IMR-90 (cell line): ENCODE measurements at regions not wholly inside any gene's neighbourhood (a gene's known extent, or its start where the extent isn't known, plus 50 kb on each side); places are given as distances from the start of the nearest gene placed in this dataset.
A peak's percentile ranks its signal among the peaks of the same experiment; 100 is the strongest.

ENCODE experiments used
- ATAC-seq: fragments of 200-7000 bp; cut with Tn5 transposase; 2 replicates; pipeline ENCODE4 v1.9.1; 2020; ENCODE audit warnings: low read depth, mild to moderate bottlenecking, moderate library complexity
- BruUV-seq: library from RNA; stranded (reverse); fragments of 400-500 nt; replicated peaks from 2 replicates; lab custom pipeline; 2021; lab: Mats Ljungman, UMichigan
- CTCF ChIA-PET: fragments of 300-600 bp; formaldehyde crosslinking; extraction: SDS; loops from one replicate; lab custom pipeline; 2021; ENCODE audit warnings: antibody characterized with exemption; lab: Yijun Ruan, JAX
- POLR2A ChIA-PET: fragments of 300-600 bp; sonication (Branson Sonifier 250); formaldehyde crosslinking; loops from one replicate; lab custom pipeline; 2022; ENCODE audit warnings: antibody characterized with exemption; ENCODE audit not compliant: unreplicated experiment; lab: Charles Lee
- DNase-seq: peaks from one replicate; pipeline ENCODE4 v3.0.0; 2013
- H2AFZ ChIP-seq: replicated peaks from 2 replicates; pipeline ENCODE3; 2013; ENCODE audit warnings: low read length, mild to moderate bottlenecking; ENCODE audit not compliant: poor library complexity
- H2AK5ac ChIP-seq: 2 replicates; pipeline ENCODE4 v1.6.1; 2013; ENCODE audit warnings: low read depth, low read length, inconsistent platforms
- H2AK9ac ChIP-seq: replicated peaks from 2 replicates; pipeline ENCODE3; 2013; ENCODE audit warnings: mild to moderate bottlenecking, low read depth, low read length, moderate library complexity; ENCODE audit not compliant: poor library complexity
- H2BK120ac ChIP-seq: 2 replicates; pipeline ENCODE4 v1.6.1; 2013; ENCODE audit warnings: low read depth, low read length, inconsistent platforms
- H2BK15ac ChIP-seq: 3 replicates; pipeline ENCODE4 v1.6.1; 2013; ENCODE audit warnings: low read depth, low read length, inconsistent platforms
- H2BK20ac ChIP-seq: 2 replicates; pipeline ENCODE4 v1.6.1; 2013; ENCODE audit warnings: low read depth, mild to moderate bottlenecking, inconsistent platforms, low read length, moderate library complexity
- H2BK5ac ChIP-seq: 2 replicates; pipeline ENCODE4 v1.6.1; 2013; ENCODE audit warnings: mild to moderate bottlenecking, low read depth, low read length, inconsistent platforms; ENCODE audit not compliant: poor library complexity, severe bottlenecking
- H3K14ac ChIP-seq: replicated peaks from 2 replicates; pipeline ENCODE4 v1.6.1; 2013; ENCODE audit warnings: low read depth, low read length, inconsistent platforms
- H3K18ac ChIP-seq: 2 replicates; pipeline ENCODE4 v1.6.1; 2013; ENCODE audit warnings: low read depth, low read length, control low read depth
- H3K23ac ChIP-seq: 2 replicates; pipeline ENCODE4 v1.6.1; 2013; ENCODE audit warnings: low read depth, low read length, inconsistent platforms
- H3K27ac ChIP-seq: 2 replicates; pipeline ENCODE4 v1.5.1; 2013; ENCODE audit warnings: mild to moderate bottlenecking, control low read depth, low read length; ENCODE audit not compliant: insufficient read depth
- H3K27me3 ChIP-seq: 2 replicates; pipeline ENCODE4 v1.6.1; 2013; ENCODE audit warnings: low read length; ENCODE audit not compliant: control insufficient read depth, insufficient read depth
- H3K36me3 ChIP-seq: 2 replicates; pipeline ENCODE4 v1.6.1; 2013; ENCODE audit warnings: low read length, mixed read lengths; ENCODE audit not compliant: control insufficient read depth, insufficient read depth
- H3K4ac ChIP-seq: 2 replicates; pipeline ENCODE4 v1.6.1; 2013; ENCODE audit warnings: low read depth, low read length, inconsistent platforms
- H3K4me1 ChIP-seq: 2 replicates; pipeline ENCODE4 v1.6.1; 2013; ENCODE audit warnings: low read length, mixed read lengths; ENCODE audit not compliant: control insufficient read depth, insufficient read depth
- H3K4me2 ChIP-seq: 2 replicates; pipeline ENCODE4 v1.6.1; 2013; ENCODE audit warnings: low read depth, mild to moderate bottlenecking, control low read depth, low read length, moderate library complexity
- H3K4me3 ChIP-seq: 2 replicates; pipeline ENCODE4 v1.5.1; 2013; ENCODE audit warnings: low read depth, mild to moderate bottlenecking, control low read depth, low read length, moderate library complexity; ENCODE audit not compliant: insufficient read depth
- H3K56ac ChIP-seq: 2 replicates; pipeline ENCODE4 v1.6.1; 2013; ENCODE audit warnings: low read length, inconsistent platforms; ENCODE audit not compliant: insufficient read depth; ENCODE audit errors: extremely low read depth
- H3K79me1 ChIP-seq, 2 experiments: 2 replicates each; pipeline ENCODE4 v1.6.1; 2013; ENCODE audit warnings: low read length in 2 of 2, inconsistent platforms in 1 of 2, low read depth in 1 of 2
- H3K9ac ChIP-seq: 2 replicates; pipeline ENCODE4 v1.6.1; 2013; ENCODE audit warnings: low read depth, low read length, control low read depth
- H3K9me1 ChIP-seq: 2 replicates; pipeline ENCODE4 v1.6.1; 2013; ENCODE audit warnings: low read length, inconsistent platforms; ENCODE audit not compliant: insufficient read depth
- H3K9me3 ChIP-seq: 2 replicates; pipeline ENCODE4 v1.6.1; 2013; ENCODE audit warnings: low read length; ENCODE audit not compliant: control insufficient read depth, insufficient read depth
- H4K20me1 ChIP-seq: 2 replicates; pipeline ENCODE4 v1.6.1; 2013; ENCODE audit warnings: low read length, inconsistent platforms; ENCODE audit not compliant: insufficient read depth
- H4K5ac ChIP-seq: 2 replicates; pipeline ENCODE4 v1.6.1; 2013; ENCODE audit warnings: mild to moderate bottlenecking, low read depth, low read length, control low read depth
- H4K8ac ChIP-seq, 2 experiments: 2 replicates each; pipeline ENCODE4 v1.6.1; 2013; ENCODE audit warnings: low read depth in 2 of 2, low read length in 2 of 2, control low read depth in 1 of 2, inconsistent platforms in 1 of 2
- H4K91ac ChIP-seq: 2 replicates; pipeline ENCODE4 v1.6.1; 2013; ENCODE audit warnings: low read depth, low read length, inconsistent platforms; ENCODE audit not compliant: insufficient read depth
- CTCF ChIP-seq: conservative IDR thresholded peaks from 2 replicates; pipeline ENCODE4 v1.5.1; 2012; ENCODE audit warnings: mild to moderate bottlenecking, low read depth, low read length, improper control_type of control experiment
- MAFK ChIP-seq: IDR thresholded peaks from 2 replicates; pipeline ENCODE4 v1.6.1; 2012; ENCODE audit warnings: low read depth, low read length, improper control_type of control experiment
- RCOR1 ChIP-seq: IDR thresholded peaks from 2 replicates; pipeline ENCODE4 v1.6.1; 2012; ENCODE audit warnings: mild to moderate bottlenecking, low read length, improper control_type of control experiment; ENCODE audit not compliant: insufficient replicate concordance
- WGBS, 2 experiments: methylation state at CpG; one replicate each; pipeline versions ENCODE4 v1.1.5 to v1.1.7; 2013; ENCODE audit warnings: missing lambda C conversion rate in 2 of 2; ENCODE audit not compliant: insufficient read length in 1 of 2; ENCODE audit errors: extremely low coverage in 2 of 2; 5-methylcytosine and 5-hydroxymethylcytosine counted together
- dilution Hi-C: fragments of 300-500 bp; cut with HindIII; formaldehyde crosslinking; loops from one replicate; pipeline ENCODE4 v1.14.3; 2018; ENCODE audit warnings: low sequenced_read_pairs; ENCODE audit not compliant: unreplicated experiment
- in situ Hi-C: fragments of 300-500 bp; cut with MboI; formaldehyde crosslinking; loops from 3 replicates; pipeline ENCODE4 v1.14.3; 2019; ENCODE audit warnings: low sequenced_read_pairs, inconsistent platforms, mixed read lengths
- intact Hi-C: fragments of 100-400 bp; cut with micrococcal nuclease; formaldehyde crosslinking; loops from 2 replicates; pipeline ENCODE4 v1.10.0; 2022

GRCh38 chr6:143595251-143596036, 82.3 kb upstream of the PHACTR2 start:
- no CpG with 5 or more reads among the region's 5 CpGs for WGBS, 2 experiments
- DNase-seq: no peak

More at GRCh38 chr6:143595251-143596036, 82.3 kb upstream of the PHACTR2 start:
- Histone ChIP-seq H2AK9ac (no peak overlapping the region), H3K23ac (no peak overlapping the region), H3K56ac (no peak overlapping the region), H3K9ac (no peak overlapping the region), H3K4me1 (peaks cover 9% of the 10 kb centered on the region), H2AK5ac (no peak overlapping the region), H2AFZ (no peak overlapping the region), H3K14ac (no peak overlapping the region), H4K91ac (no peak overlapping the region), H2BK5ac (peak overlapping the region; percentile 24), H3K4ac (no peak overlapping the region), H3K27me3 (no peaks in the 10 kb centered on the region), H4K8ac (no peak overlapping the region), H4K20me1 (no peaks in the 10 kb centered on the region), H3K79me1 (peaks cover 0 to 8% of the 10 kb centered on the region in 2 experiments; a peak in 1 of 4 replicates), H2BK15ac (no peak overlapping the region; the same call in 2 of the 3 replicates), H3K9me1 (peaks cover 3% of the 10 kb centered on the region; the same call in 1 of the 2 replicates), H3K27ac (no peak overlapping the region), H4K5ac (no peak overlapping the region), H2BK120ac (no peak overlapping the region), H3K4me2 (peak overlapping the region; percentile 51; the same call in 1 of the 2 replicates), H3K9me3 (no peaks in the 10 kb centered on the region), H2BK20ac (no peak overlapping the region), H3K36me3 (no peaks in the 10 kb centered on the region), H3K18ac (peak overlapping the region; percentile 42; the same call in 1 of the 2 replicates), H3K4me3 (no peak overlapping the region)
- CTCF ChIA-PET: interaction anchor here (0.8 to 1.3 kb wide), 2 partner anchors 10 to 418 kb away, joined by 4 to 6 read pairs; no protein-coding TSS in a partner anchor
- TF ChIP-seq MAFK (peak; percentile 53), RCOR1 (no peak), CTCF (no peak)
- in situ Hi-C loops (no loop called here), dilution Hi-C loops (no loop called here), intact Hi-C loops (no loop called here)
- BruUV-seq: no TSS peak
- POLR2A ChIA-PET: no interaction called here
- ATAC-seq: peak; percentile 46; the same call in 1 of the 2 replicates
